GM18909 (cell line): ENCODE measurements at regions not wholly inside any gene's neighbourhood (a gene's known extent, or its start where the extent isn't known, plus 50 kb on each side); places are given as distances from the start of the nearest gene placed in this dataset.

Experiments
- ATAC-seq: cut with Tn5 transposase; IDR thresholded peaks from one replicate; pipeline ENCODE4 v1.9.1; 2021; ENCODE audit warnings: mild to moderate bottlenecking; ENCODE audit not compliant: unreplicated experiment, poor library complexity

GRCh38 chr6:91483415-91484105 lies 896.7 kb upstream of the MAP3K7 start:
- ATAC-seq: peak; percentile 50

DNA sequence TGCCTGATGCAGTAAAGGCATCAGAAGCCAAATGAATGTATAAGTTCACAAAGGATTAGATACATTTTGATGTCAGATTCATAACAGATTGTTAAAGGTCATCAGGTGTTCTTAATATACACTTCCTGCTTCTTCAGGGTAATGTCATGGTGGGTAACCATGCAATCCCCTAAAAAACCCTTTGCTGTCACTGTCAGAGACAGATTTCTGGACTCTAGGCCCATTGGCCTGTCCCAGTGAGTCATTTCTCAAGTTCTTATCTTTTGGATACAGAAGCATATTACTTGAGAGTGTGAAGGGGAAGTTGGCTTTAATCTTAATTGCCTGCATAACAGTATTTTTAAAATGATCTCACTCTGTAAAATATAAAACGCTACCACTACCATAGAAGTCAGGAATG lies 895.6 kb upstream of the MAP3K7 start:
- ATAC-seq: peak; percentile 74

DNA sequence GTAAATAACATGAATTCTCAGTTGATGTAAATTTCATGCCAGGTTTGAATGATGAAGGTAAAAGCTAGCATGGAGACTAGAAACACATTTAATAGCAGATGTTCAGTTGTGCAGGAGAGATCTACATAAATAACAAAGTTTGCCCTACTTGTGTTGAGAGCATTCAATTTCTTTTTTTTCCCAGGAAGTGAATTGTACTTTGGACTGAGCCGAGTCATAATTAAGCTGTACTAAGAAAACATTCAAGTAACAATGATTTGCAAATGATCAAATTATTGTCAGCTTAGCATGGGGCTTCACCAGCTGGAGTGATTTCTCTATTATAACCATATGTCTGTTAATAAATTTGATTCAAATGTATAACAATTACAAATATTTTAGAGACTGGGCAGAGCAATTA lies 893.5 kb upstream of the MAP3K7 start:
- no peak for ATAC-seq

DNA sequence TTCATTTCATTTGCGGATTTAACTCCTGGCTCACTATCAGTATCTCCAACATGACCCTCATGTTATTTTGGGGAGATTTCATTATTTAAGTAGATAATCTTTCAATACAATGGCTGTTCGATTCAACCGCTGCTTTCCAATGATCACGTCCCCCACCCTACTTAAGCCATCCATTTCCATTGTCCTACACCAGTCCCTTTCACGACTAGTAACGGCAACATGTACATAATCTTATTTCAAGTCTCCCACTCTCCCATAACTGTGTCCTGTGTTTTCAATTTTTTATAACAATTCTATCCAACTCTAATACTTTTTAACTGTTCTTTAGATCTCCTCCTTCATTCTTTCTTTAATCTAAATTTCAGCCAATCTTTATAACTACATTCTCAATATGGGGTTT lies 890.8 kb upstream of the MAP3K7 start:
- ATAC-seq: no peak

DNA sequence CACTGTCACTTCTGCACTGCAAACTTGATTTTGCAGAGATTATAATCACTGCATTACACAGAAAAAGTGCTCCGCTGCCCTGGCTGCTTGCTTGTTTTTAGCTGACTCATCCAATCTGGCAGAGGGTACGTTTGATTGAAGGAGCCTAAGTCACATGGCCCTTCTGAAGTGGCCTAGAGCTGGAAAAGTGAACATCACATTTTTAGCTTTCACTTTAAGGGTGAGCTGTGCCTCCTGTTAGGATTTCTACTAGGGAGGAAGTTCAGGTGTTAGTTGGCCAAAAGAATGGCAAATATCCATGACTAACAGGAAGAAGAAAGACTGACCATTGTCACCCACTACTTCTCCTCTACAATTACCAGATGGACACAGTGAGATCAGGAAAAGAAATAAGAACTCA lies 889.1 kb upstream of the MAP3K7 start:
- ATAC-seq: peak; percentile 77

DNA sequence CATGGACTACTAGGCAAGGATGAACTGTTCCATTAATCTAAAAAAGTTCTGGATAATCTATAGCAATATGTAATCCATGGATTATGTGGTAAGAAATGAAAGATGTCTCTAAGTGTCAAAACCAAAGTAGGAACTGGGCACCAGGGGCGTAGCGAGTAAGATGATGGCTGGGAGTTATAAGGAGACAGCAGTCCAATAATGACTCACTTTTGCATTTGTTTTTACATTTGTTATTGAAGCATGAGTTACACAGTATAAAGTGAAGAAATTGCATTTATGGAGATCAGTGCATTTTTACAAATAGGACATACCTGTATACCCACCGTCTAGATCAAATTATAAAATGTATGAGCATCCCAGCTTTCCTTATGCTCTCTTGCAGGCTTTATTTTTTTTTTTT lies 878.5 kb upstream of the MAP3K7 start:
- ATAC-seq: no peak

- no peak for ATAC-seq
Observed at GRCh38 chr6:91464718-91465117, 877.8 kb upstream of the MAP3K7 start.

GRCh38 chr6:91464201-91464600 lies 877.3 kb upstream of the MAP3K7 start:
- peak; percentile 71 for ATAC-seq

GRCh38 chr6:91462241-91462640 lies 875.4 kb upstream of the MAP3K7 start:
- ATAC-seq: no peak

DNA sequence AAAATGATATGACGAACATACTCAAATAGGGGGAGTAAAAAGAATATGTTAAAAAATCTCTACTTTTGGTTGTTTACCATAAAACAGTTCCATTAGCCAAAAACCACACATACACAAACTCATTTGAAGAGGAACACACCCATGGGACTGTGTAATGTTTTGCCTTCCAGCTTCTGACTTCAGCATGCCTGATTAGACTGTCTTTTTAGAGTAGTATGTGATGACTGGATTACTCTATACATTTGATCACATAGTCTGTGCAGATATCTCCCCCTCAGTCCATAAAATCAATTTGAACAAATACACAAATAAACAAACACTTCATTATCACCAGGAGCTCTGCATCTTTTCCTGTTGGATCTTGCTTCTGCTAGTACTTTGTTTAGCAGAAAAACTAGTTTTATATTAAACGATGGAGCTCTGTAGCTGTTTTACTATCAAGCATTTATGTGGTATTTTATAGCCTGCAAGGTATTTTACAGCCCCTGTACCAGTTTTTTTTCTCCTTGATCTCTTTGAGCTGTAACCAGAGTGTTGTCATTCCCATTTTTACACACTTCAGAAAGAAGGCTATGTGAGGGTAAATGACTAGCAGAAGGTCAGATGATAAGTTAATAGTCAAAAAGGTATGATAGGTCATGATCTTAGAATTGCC lies 866.5 kb upstream of the MAP3K7 start:
- no peak for ATAC-seq

GRCh38 chr6:91449539-91449938 lies 862.7 kb upstream of the MAP3K7 start:
- no peak for ATAC-seq

GRCh38 chr6:91447530-91448254 lies 860.8 kb upstream of the MAP3K7 start:
- no peak for ATAC-seq

GRCh38 chr6:91447081-91447480 lies 860.2 kb upstream of the MAP3K7 start:
- ATAC-seq: no peak

GRCh38 chr6:91443405-91443804 lies 856.5 kb upstream of the MAP3K7 start:
- ATAC-seq: no peak

GRCh38 chr6:91442342-91442741 lies 855.5 kb upstream of the MAP3K7 start:
- ATAC-seq: peak; percentile 61

GRCh38 chr6:91438570-91438969 lies 851.7 kb upstream of the MAP3K7 start:
- no peak for ATAC-seq

GRCh38 chr6:91437315-91437729 lies 850.5 kb upstream of the MAP3K7 start:
- no peak for ATAC-seq

DNA sequence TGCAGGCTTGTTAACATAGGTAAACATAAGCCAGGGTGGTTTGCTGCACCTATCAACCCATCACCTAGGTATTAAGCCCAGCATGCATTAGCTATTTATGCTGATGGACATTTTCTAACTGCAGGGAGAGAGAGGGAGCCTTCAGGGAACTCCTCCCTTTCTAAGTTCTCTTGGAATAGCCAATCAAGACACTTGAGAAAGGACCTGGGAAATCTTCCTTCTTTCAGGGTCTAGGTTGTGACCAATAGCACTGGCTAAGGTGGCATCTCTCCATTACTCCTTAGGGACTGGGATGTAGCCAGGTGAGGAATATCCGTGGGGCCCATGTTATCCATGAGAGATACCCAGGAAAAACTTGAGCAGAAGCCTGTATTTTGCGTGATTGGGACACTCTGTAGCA lies 849.6 kb upstream of the MAP3K7 start:
- no peak for ATAC-seq

GRCh38 chr6:91435630-91436029 lies 848.8 kb upstream of the MAP3K7 start:
- no peak for ATAC-seq

GRCh38 chr6:91434576-91434975 lies 847.7 kb upstream of the MAP3K7 start:
- no peak for ATAC-seq
